HEK293T (cell line): ENCODE measurements at regions not wholly inside any gene's neighbourhood (a gene's known extent, or its start where the extent isn't known, plus 50 kb on each side); places are given as distances from the start of the nearest gene placed in this dataset.

Experiments used
- ELF4 ChIP-seq: fragments of 450-650 bp; IDR thresholded peaks from 2 replicates; pipeline ENCODE4 v1.6.1; 2017; ENCODE audit warnings: antibody characterized with exemption
- FOXK2 ChIP-seq: fragments of 450-650 bp; IDR thresholded peaks from 2 replicates; pipeline ENCODE4 v1.6.1; 2016; ENCODE audit warnings: mild to moderate bottlenecking
- LEF1 ChIP-seq: fragments of 450-650 bp; IDR thresholded peaks from 2 replicates; pipeline ENCODE4 v1.6.1; 2017; ENCODE audit warnings: mild to moderate bottlenecking, borderline replicate concordance
- SP1 ChIP-seq: fragments of 450-650 bp; IDR thresholded peaks from 2 replicates; pipeline ENCODE4 v1.6.1; 2017
- SUZ12 ChIP-seq: fragments of 450-650 bp; IDR thresholded peaks from 2 replicates; pipeline ENCODE4 v1.6.1; 2016; ENCODE audit warnings: mild to moderate bottlenecking
- TARDBP ChIP-seq: fragments of 450-650 bp; IDR thresholded peaks from 2 replicates; pipeline ENCODE4 v1.6.1; 2016

DNA sequence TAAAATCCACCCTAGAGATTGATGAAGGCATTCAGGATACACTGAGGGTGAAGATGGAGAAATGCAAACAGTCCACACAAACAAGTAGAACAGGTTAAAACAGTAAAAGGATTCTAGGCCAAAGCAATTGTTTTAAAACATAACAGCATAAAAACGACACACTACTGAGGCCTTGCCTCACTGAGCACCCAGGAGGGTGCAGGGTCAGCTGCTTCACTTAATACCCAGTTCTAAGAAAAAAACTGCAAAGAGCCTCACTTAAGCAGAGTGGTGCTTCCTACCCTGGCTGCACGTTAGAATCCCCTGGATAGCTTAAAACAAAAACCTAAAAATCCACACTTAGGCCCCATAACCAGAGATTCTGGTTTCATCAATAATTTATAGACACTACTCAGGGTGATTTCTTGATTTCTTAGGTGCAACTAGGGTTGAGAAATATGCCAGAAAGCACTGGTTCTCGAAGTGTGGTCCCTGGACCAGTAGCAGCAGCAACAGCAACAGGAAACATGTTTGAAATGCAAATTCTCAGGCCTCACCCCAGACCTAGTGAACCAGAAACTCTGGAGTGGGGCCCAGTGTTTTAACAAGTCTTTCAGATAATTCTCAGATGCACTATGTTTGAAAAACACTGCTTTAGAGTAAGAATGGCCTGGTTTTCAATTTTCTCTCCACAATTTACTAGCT, 279.1 kb downstream of the ZEB2 start:
- TF ChIP-seq SP1: no peak
- no peak for TF ChIP-seq FOXK2
- no peak for TF ChIP-seq SUZ12
- TF ChIP-seq ELF4: no peak
- no peak for TF ChIP-seq TARDBP
- TF ChIP-seq LEF1: no peak
